SK-N-SH treated with all-trans-retinoic acid at 6 μM for 48 hours (cell line): ENCODE measurements at regions not wholly inside any gene's neighbourhood (a gene's known extent, or its start where the extent isn't known, plus 50 kb on each side); places are given as distances from the start of the nearest gene placed in this dataset.

Experiments used
- ATAC-seq: fragments of 200-7000 bp; cut with Tn5 transposase; 3 replicates; pipeline ENCODE4 v1.9.1; 2020; ENCODE audit warnings: mild to moderate bottlenecking, moderate library complexity
- ARNTL ChIP-seq: fragments of 450-650 bp; formaldehyde crosslinking; IDR thresholded peaks from 2 replicates; pipeline ENCODE4 v1.5.0; 2020; ENCODE audit warnings: low read depth, mild to moderate bottlenecking, moderate library complexity, borderline replicate concordance
- BACH2 ChIP-seq: fragments of 250-450 bp; sonication (Bioruptor Pico); IDR thresholded peaks from 2 replicates; pipeline ENCODE4 v1.9.0; 2021; ENCODE audit warnings: mild to moderate bottlenecking, borderline replicate concordance
- CREB5 ChIP-seq: fragments of 250-450 bp; sonication (Bioruptor Pico); IDR thresholded peaks from 2 replicates; pipeline ENCODE4 v1.5.1; 2020; ENCODE audit warnings: low read depth, mild to moderate bottlenecking, moderate library complexity
- CSDC2 ChIP-seq: fragments of 250-450 bp; sonication (Bioruptor Pico); IDR thresholded peaks from 2 replicates; pipeline ENCODE4 v1.5.0; 2020; ENCODE audit warnings: mild to moderate bottlenecking, moderate library complexity
- CSRNP3 ChIP-seq: fragments of 250-450 bp; sonication (Bioruptor Pico); IDR thresholded peaks from 2 replicates; pipeline ENCODE4 v1.5.1; 2021; ENCODE audit warnings: mild to moderate bottlenecking, moderate library complexity
- ESRRG ChIP-seq: fragments of 250-450 bp; sonication (Bioruptor Pico); IDR thresholded peaks from 2 replicates; pipeline ENCODE4 v1.6.1; 2021; ENCODE audit warnings: mild to moderate bottlenecking
- ISL1 ChIP-seq: fragments of 250-450 bp; sonication (Bioruptor Pico); IDR thresholded peaks from 2 replicates; pipeline ENCODE4 v2.1.2; 2022; ENCODE audit warnings: mild to moderate bottlenecking, moderate library complexity
- POU6F1 ChIP-seq: fragments of 250-450 bp; sonication (Bioruptor Pico); IDR thresholded peaks from 2 replicates; pipeline ENCODE4 v1.8.0; 2021; ENCODE audit warnings: low read depth, mild to moderate bottlenecking, moderate library complexity, borderline replicate concordance
- RARB ChIP-seq: fragments of 250-450 bp; sonication (Bioruptor Pico); IDR thresholded peaks from 2 replicates; pipeline ENCODE4 v1.8.0; 2021; ENCODE audit warnings: mild to moderate bottlenecking, moderate library complexity
- SNAI2 ChIP-seq: fragments of 250-450 bp; sonication (Bioruptor Pico); IDR thresholded peaks from 2 replicates; pipeline ENCODE4 v1.5.0; 2020; ENCODE audit warnings: mild to moderate bottlenecking, moderate library complexity
- TCF4 ChIP-seq: fragments of 250-450 bp; sonication (Bioruptor Pico); IDR thresholded peaks from 2 replicates; pipeline ENCODE4 v1.8.0; 2021; ENCODE audit warnings: mild to moderate bottlenecking, moderate library complexity, borderline replicate concordance
- TOX ChIP-seq: fragments of 250-450 bp; sonication (Bioruptor Pico); IDR thresholded peaks from 2 replicates; pipeline ENCODE4 v1.8.0; 2021; ENCODE audit warnings: mild to moderate bottlenecking, moderate library complexity, borderline replicate concordance
- ZC3H10 ChIP-seq: fragments of 250-450 bp; sonication (Bioruptor Pico); IDR thresholded peaks from 2 replicates; pipeline ENCODE4 v1.5.1; 2021; ENCODE audit warnings: mild to moderate bottlenecking, moderate library complexity
- ZFP3 ChIP-seq: fragments of 250-450 bp; sonication (Bioruptor Pico); IDR thresholded peaks from 2 replicates; pipeline ENCODE4 v1.5.0; 2020; ENCODE audit warnings: mild to moderate bottlenecking, moderate library complexity
- ZFP30 ChIP-seq: fragments of 450-650 bp; formaldehyde crosslinking; IDR thresholded peaks from 2 replicates; pipeline ENCODE4 v1.5.0; 2022; ENCODE audit warnings: mild to moderate bottlenecking, moderate library complexity
- ZNF565 ChIP-seq: fragments of 450-650 bp; formaldehyde crosslinking; conservative IDR thresholded peaks from 2 replicates; pipeline ENCODE4 v1.5.0; 2020; ENCODE audit warnings: low read depth, mild to moderate bottlenecking, moderate library complexity
- ZNF8 ChIP-seq: fragments of 450-650 bp; formaldehyde crosslinking; IDR thresholded peaks from 2 replicates; pipeline ENCODE4 v1.5.0; 2020; ENCODE audit warnings: mild to moderate bottlenecking, moderate library complexity

GRCh38 chr15:53447053-53447574, 312.3 kb downstream of the WDR72 start:
- no peak for ATAC-seq
- no peak for TF ChIP-seq SNAI2 (CRISPR knock-in tag)
- no peak for TF ChIP-seq ZFP30
- TF ChIP-seq CSRNP3 (CRISPR knock-in tag): no peak
- TF ChIP-seq CREB5 (CRISPR knock-in tag): no peak
- TF ChIP-seq ARNTL (CRISPR knock-in tag): no peak
- TF ChIP-seq ZC3H10: no peak
- no peak for TF ChIP-seq TCF4 (CRISPR knock-in tag)
- no peak for TF ChIP-seq TOX (CRISPR knock-in tag)
- no peak for TF ChIP-seq ESRRG
- no peak for TF ChIP-seq CSDC2 (CRISPR knock-in tag)
- TF ChIP-seq POU6F1 (CRISPR knock-in tag): no peak
- TF ChIP-seq ZNF565 (CRISPR knock-in tag): no peak
- no peak for TF ChIP-seq ISL1
- no peak for TF ChIP-seq BACH2
- TF ChIP-seq ZNF8: no peak

GRCh38 chr15:53446376-53446775, 313.1 kb downstream of the WDR72 start:
- TF ChIP-seq SNAI2 (CRISPR knock-in tag) (no peak), BACH2 (no peak), ARNTL (CRISPR knock-in tag) (no peak), CSDC2 (CRISPR knock-in tag) (no peak), CSRNP3 (CRISPR knock-in tag) (no peak), ZFP3 (CRISPR knock-in tag) (no peak), ISL1 (no peak), ZNF8 (no peak), RARB (no peak), CREB5 (CRISPR knock-in tag) (no peak), ZC3H10 (no peak), ZNF565 (CRISPR knock-in tag) (no peak), TCF4 (CRISPR knock-in tag) (no peak), TOX (CRISPR knock-in tag) (no peak), POU6F1 (CRISPR knock-in tag) (no peak)
- no peak for ATAC-seq

GRCh38 chr15:53445531-53445930, 313.9 kb downstream of the WDR72 start:
- ATAC-seq: no peak
- no peak for TF ChIP-seq ZNF565 (CRISPR knock-in tag)
- no peak for TF ChIP-seq ZFP30
- no peak for TF ChIP-seq BACH2
